GM10248 (cell line): ENCODE measurements at regions not wholly inside any gene's neighbourhood (a gene's known extent, or its start where the extent isn't known, plus 50 kb on each side); places are given as distances from the start of the nearest gene placed in this dataset.
"Not testable (repeated sequence)": the region's sequence is repeated elsewhere in the genome, so short reads cannot be mapped to it uniquely, and the experiment has no call there.

Experiments
- CTCF ChIA-PET: fragments of 300-600 bp; sonication (Branson Sonifier 250); formaldehyde crosslinking; extraction: SDS; loops from one replicate; lab custom pipeline; 2021; ENCODE audit warnings: antibody characterized with exemption; lab: Yijun Ruan, JAX
- POLR2A ChIA-PET: fragments of 350-650 bp; sonication (Branson Sonifier 250); formaldehyde crosslinking; extraction: SDS; loops from one replicate; lab custom pipeline; 2020; ENCODE audit warnings: antibody characterized with exemption; lab: Yijun Ruan, JAX
- DNase-seq: peaks from one replicate; pipeline ENCODE4 v3.0.0; 2012; ENCODE audit errors: extremely low spot score
- TF ChIP-seq, protein P1 (sequence below): IDR thresholded peaks from 2 replicates; pipeline ENCODE4 v1.5.1; 2012; ENCODE audit warnings: mild to moderate bottlenecking, low read depth; ENCODE audit errors: extremely low read depth, missing control alignments, control extremely low read depth

GRCh38 chr9:24009322-24009721 lies 183.3 kb upstream of the ELAVL2 start:
- TF ChIP-seq, protein P1, sequence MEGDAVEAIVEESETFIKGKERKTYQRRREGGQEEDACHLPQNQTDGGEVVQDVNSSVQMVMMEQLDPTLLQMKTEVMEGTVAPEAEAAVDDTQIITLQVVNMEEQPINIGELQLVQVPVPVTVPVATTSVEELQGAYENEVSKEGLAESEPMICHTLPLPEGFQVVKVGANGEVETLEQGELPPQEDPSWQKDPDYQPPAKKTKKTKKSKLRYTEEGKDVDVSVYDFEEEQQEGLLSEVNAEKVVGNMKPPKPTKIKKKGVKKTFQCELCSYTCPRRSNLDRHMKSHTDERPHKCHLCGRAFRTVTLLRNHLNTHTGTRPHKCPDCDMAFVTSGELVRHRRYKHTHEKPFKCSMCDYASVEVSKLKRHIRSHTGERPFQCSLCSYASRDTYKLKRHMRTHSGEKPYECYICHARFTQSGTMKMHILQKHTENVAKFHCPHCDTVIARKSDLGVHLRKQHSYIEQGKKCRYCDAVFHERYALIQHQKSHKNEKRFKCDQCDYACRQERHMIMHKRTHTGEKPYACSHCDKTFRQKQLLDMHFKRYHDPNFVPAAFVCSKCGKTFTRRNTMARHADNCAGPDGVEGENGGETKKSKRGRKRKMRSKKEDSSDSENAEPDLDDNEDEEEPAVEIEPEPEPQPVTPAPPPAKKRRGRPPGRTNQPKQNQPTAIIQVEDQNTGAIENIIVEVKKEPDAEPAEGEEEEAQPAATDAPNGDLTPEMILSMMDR, result no peak
- POLR2A ChIA-PET, result no interaction called here
- DNase-seq, result no peak
- CTCF ChIA-PET, result no interaction called here

- TF ChIP-seq, protein P1, result no peak
- ChIA-PET POLR2A (no interaction called here), CTCF (interaction anchor here (0.6 to 1.2 kb wide), 2 partner anchors 10 to 47 kb away, joined by 3 read pairs; no protein-coding TSS in a partner anchor)
- no peak for DNase-seq
These were observed 181.1 kb upstream of the ELAVL2 start for GRCh38 chr9:24007185-24007584.

GRCh38 chr9:23991874-23992273 lies 165.8 kb upstream of the ELAVL2 start:
- POLR2A ChIA-PET, CTCF ChIA-PET, DNase-seq: not testable (repeated sequence)

- ChIA-PET POLR2A (no interaction called here), CTCF (no interaction called here)
- DNase-seq, result no peak
- TF ChIP-seq, protein P1, result no peak
These were observed 153.5 kb upstream of the ELAVL2 start for GRCh38 chr9:23979491-23979890.

DNA sequence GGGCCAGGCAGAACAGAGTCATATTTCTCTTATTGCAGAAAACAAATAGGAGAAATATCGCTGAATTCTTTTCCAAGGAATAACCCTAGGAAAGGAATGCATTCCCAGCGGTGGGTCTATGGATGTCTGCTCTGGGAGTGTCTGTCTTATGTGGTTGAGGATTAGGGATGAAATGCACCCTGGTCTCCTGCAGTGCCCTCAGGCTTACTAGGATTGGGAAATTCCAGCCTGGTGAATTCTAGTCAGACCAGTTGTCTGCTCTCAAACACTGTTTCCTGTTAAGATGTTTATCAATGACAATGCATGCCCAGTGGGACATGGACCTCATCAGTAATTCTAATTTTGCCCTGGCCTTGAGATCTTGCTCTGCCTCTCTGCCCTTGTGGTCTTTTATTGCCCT lies 136.1 kb upstream of the ELAVL2 start:
- CTCF ChIA-PET, result no interaction called here
- TF ChIP-seq, protein P1, result no peak
- DNase-seq, result no peak
- POLR2A ChIA-PET, result no interaction called here

DNA sequence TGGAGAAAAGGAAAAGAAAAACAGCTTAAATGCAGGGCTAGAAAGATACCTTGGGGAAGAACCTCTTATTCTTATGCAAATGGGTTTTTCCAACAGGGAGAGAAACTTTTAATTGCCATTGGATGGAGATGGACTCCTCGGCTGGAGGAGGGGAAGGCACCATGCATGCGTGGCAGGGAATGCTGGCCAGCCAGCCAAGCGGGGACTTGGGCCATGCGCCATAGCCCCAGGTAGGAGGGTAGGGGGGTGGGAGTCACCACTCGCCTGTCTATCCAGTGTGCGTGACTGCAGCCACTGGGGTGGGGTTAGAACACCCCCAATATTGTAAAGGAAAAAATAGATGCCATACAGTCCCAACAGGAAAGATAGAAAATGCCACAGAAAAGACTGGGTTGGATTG lies 119.9 kb upstream of the ELAVL2 start:
- no peak for DNase-seq
- POLR2A ChIA-PET, result no interaction called here
- CTCF ChIA-PET, result no interaction called here
- TF ChIP-seq, protein P1, result no peak

- no peak for DNase-seq
- POLR2A ChIA-PET, result no interaction called here
- CTCF ChIA-PET, result interaction anchor here (1.2 kb wide), 1 partner anchor 10 kb away, joined by 3 read pairs; no protein-coding TSS in a partner anchor
These were observed 115.0 kb upstream of the ELAVL2 start for GRCh38 chr9:23941051-23941450.

More at GRCh38 chr9:23941051-23941450, 115.0 kb upstream of the ELAVL2 start:
- TF ChIP-seq, protein P1, result no peak
